Stomach (tissue), 4 donors: ENCODE measurements at regions not wholly inside any gene's neighbourhood (a gene's known extent, or its start where the extent isn't known, plus 50 kb on each side); places are given as distances from the start of the nearest gene placed in this dataset.

Source experiments
- CTCF ChIP-seq, 7 experiments: fragments of 450-650 bp in 4 of 7; fragments of 200-600 bp in 3 of 7; sonication (generic) in 3 of 7; IDR thresholded peaks; one replicate each; pipeline ENCODE4 v1.5.1; 2016 to 2019; ENCODE audit warnings: antibody characterized with exemption in 7 of 7, control low read depth in 2 of 7, mild to moderate bottlenecking in 1 of 7
- EP300 ChIP-seq: sonication (generic); formaldehyde crosslinking; IDR thresholded peaks from one replicate; pipeline ENCODE4 v1.6.1; 2017; ENCODE audit warnings: antibody characterized with exemption
- POLR2A ChIP-seq, 4 donors: fragments of 450-650 bp; IDR thresholded peaks; one replicate each; pipeline ENCODE4 v1.6.1; 2016; ENCODE audit warnings: antibody characterized with exemption in 4 of 4, control low read depth in 2 of 4, mild to moderate bottlenecking in 1 of 4, moderate library complexity in 1 of 4

DNA sequence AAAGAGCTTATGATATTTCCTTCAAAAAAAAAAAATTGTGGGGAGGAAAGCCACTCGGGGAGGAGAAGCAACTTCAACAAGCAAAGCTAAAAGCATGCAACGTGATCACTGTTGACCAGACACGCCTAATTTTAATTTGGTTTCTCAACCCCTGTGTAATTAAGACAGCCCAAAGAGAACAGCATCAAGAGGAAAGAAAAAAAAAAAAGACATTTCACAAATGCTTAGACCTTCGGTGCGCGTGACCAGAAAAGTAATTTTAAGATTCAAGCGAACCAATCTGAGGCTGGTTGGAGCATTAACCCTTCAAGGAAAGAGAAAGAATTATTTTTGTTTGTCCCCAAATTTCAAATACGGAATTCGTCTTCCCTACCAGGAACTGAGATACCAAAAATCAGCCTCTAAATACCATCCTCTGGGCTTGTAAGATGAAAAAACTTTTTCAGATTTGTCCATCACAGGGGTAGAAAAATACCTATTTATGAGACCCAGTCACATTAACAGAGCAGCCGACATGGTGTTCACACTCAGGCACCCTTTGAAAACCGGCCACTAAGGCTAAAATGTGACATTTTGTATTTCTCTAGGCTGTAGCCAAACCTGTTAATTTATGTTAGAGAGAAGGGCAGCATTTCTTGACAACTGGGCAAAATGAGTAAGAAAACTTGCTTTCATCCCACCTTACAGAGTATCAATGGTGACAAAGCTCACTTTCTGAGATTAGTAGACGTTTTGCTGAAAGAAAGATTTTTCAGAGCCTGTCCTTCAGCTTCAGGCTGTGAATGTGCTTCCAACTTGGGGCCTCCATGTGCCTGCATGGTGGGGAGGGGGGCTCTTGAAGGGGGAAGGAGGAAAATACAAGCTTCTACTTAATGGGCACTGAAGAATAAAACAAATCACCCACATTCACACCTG lies 179.9 kb upstream of the KLF14 start:
- no peak for TF ChIP-seq CTCF (IDR thresholded peaks at IDR 0.05)
- TF ChIP-seq POLR2A (IDR thresholded peaks at IDR 0.05), result no peak
- TF ChIP-seq EP300, result no peak
